ENCODE measurements at regions not wholly inside any gene's neighbourhood (a gene's known extent, or its start where the extent isn't known, plus 50 kb on each side); places are given as distances from the start of the nearest gene placed in this dataset.

DNA sequence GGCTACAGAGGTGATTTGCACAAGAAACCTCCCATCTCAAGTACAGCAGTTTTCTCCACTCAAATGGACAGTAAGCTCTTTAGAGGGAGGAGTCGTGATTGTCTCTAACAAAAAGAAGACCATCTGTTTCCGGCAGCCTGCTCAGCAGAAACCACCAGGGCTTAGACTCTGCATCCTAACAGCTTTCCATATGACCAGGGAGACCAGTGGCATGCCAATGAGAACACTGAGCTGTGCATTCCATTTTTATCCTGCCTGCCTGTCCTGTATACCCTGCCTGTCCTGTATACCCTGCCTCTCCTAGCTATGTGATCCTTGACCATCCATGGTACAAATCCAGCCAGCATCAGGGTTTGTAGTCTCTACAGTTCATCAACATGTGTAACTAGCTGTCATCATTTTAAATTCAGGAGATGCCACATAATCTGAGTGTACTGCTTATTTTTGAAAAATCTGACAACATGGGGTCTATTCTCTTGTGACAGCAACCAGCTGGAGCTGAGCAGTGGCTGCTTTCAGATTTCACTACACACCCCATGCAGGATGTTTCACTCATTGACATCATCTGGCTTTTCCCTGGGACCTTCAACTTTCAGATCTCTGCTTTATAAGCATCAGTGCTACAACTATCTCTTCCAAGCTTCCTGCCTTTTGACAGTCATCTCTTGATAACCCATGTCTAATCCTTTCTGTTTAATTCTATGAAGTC, 50.5 kb upstream of the POU2AF2 start:
- no peak for DNase-seq (ENCODE audit: low read depth)

DNA sequence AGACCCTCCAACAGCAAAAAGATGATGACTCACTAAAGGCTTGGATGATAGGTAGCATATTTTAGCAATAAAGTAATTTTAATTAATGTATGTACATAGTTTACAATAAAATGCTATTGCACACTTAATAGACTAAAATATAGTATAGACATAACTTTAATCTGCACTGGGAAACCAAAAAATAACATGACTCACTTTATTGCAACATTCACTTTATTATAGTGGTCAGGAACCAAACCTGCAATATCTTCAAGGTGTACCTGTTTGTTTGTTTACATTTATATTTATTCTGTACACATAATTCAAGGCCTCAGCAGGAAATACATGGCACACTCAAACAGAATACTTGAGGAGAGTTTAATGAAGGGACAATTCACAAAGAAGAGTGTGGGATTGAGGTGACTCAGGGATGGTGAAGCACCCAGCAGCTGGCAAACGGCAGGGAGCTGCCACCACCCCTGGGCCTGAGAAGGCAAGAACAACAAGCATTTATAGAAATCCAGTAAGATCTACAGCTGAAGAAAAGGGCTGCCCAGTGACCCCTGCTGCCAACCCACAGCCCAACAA, 51.5 kb upstream of the POU2AF2 start:
- no peak for DNase-seq (ENCODE audit: low read depth)

DNA sequence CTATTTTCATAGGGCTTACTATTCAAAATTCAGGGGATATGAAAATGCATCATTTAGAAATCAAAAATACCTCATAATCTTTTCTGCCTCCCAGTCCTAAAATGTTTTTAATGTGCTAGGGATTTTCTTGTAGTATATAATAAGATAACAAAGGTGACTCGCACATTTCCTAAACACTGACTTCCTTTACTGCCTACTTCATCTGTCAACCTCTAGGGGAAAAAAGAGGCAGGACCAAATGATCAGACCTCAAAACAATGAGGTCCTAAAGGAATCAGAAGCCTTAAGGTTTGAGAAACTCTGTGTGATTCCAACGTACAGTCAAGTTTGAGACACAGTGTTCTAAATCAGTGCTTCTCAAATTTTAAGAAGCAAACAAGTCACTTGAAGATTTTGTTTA, 56.1 kb upstream of the POU2AF2 start:
- no peak for DNase-seq (ENCODE audit: low read depth)

DNA sequence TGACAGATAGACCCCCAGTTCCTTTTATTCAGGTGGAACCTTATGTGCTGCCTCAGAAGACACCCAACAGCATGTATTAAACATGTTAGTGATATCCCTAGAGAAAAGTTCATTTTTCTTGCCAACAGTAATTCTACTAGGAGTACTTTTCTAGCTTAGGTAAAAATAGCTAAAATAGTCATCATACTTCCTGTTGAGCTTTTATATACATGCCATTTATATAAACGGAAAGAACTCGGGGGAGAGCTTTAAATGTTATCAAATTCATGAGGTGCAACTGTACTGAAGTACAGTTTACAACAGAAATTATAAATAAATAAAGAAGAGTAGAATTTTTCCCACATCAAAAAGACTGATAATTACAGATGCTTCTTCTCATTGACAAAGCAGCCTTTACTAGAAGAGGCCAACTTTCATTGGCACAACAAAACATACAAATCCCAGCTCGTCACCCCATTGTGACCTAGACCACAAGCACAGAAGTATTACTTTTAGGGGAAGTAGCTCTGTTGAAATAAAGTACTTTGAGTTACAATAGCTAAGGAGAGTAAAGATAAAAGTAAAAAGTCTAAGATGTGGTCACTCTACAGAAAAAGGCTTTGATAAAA, 59.1 kb upstream of the POU2AF2 start:
- no peak for DNase-seq (ENCODE audit: low read depth)

DNA sequence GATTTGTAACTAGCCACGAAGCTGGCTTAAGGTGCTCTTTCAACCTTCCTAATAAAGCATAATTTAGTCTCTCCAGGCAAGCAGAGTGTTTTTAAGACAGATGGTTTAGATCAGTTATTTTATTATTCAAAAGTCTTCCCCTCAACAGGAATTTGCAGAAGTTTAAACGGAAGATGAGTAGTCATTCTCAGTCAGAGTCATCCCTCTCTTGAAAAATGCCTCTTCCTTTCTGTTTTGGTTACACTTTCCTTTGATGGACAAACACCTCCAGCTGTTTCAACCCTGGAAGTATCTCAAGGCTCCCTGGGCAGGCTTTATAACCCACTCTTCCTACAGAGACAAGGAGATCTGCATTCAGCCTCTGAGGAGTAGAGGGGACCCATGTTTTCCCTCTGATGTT, 60.3 kb upstream of the POU2AF2 start:
- no peak for DNase-seq (ENCODE audit: low read depth)

DNA sequence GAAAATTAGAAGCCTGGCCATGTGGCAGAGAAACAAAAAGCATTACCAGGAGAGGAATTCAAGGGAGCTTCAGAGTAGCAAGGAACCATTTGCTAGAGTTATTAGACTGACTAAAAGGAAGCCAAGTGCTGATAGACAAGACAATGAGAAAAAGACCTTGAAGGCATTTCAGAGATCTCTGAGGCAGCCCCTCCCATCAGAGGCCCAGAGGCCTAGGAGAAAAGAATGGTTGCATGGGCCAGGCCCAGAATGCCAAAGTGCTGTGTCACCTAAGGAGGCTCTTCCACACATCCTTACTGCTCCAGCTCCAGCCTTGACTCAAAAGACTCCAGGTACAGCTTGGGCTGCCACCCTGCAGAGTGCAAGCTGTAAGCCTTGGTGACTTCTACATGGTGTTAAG, 61.8 kb upstream of the POU2AF2 start:
- DNase-seq (ENCODE audit: low read depth), result no peak

DNA sequence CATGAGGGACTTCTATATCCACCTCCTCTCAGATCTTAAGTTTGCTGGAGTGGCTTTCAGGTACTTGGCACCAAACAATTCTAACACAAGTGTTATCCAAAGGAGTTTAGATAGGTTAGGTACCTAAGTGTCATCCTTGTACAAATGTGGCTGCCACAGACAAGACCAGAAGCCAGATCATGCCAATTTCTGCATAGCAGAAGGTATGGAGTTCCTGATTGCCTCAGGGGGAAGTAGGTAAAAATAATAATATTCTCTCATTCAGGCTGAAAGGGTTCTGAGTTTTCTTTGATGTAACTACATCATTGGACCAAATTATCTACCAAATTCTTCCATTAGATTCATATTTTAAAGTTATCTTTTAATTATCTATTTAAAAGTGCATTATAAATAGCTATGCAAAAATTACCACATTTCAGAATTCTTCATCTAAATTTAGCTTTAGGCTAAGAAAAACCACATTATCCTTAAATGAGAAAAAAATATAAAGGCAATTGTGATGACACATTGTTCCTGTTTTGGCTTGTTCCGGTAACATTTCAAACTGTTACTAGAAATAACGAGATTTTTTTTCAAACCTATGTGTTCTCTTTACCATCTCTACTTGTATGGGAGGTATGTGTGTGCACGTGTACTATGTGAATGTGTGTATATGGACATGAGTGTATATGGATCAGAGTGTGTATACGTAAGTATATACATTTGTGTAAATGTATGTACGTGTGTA, 66.2 kb upstream of the POU2AF2 start:
- DNase-seq (ENCODE audit: low read depth), result no peak

DNA sequence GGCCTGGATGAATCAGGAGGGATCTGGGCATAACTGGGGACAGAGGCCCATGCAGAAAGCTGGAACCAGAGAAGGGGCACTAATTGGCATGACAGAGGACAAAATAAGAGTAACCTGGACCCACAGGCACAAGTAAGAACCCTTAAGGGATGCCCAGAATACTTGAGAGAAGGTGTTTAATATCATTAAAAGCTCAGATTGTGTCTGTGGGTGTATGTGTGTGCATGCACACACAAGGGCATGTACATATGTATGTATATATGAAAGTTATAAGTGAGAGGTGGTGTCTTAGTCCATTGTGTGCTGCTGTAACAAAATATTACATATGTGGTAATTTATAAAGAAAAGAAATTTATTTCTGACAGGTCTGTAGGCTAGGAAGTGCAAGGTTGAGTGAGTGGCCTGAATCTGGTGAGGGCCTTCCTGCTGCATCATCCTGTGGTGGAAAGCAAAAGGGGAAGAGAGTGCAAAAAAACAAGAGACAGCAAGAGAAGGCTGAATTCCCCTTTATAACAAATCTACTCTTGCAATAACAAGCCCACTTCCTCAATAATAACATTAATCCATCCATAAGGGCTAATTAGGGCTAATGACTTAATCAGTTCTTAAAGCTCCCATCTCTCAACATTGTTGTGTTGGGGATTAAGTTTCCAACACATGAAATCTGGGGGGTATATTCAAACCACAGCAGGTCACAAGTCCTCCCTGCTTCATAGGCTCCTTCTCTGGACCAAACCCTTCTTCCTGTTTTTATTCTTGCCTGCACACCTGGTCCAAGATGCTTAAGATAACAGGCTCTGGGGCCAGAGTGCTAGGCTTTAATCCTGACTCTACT, 68.3 kb upstream of the POU2AF2 start:
- no peak for DNase-seq (ENCODE audit: low read depth)

DNA sequence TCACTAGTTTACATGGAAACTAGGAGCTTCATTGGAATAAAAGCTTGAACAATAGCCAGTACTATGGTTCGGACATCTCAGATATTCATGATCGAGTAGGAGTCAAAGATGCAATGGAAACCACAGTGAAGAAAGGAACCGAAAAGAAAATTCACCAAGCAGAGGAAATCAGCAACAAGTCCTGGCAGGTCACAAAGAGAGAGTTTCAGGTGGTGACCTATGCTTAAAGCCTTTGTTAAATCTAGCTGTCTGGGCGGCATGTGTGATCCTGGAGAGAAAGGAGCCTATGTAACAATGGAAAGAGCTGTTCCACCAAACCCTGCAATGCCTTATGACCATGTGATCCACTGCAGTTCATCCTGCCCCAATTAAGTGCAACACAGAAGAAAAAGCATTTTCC, 68.9 kb upstream of the POU2AF2 start:
- DNase-seq (ENCODE audit: low read depth), result no peak

DNA sequence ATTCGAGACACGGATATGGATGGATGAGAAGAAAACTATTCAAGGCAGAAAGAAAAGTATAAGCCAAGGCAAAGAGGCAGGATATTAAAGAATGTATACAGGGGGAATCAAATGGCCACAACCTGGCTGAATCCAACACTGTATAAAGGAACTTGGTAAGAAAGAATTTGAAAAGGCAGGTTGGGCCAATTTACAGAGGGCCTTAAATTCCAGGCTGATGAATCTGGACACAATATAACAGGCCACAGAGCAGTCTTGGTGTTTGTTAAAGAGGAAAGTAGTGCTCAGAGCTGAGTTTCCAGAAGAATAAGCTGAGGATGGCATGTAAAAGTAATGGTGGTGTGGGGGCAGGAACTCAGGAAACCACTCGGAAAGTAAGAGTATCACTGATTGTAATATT, 72.3 kb upstream of the POU2AF2 start:
- no peak for DNase-seq (ENCODE audit: low read depth)

DNA sequence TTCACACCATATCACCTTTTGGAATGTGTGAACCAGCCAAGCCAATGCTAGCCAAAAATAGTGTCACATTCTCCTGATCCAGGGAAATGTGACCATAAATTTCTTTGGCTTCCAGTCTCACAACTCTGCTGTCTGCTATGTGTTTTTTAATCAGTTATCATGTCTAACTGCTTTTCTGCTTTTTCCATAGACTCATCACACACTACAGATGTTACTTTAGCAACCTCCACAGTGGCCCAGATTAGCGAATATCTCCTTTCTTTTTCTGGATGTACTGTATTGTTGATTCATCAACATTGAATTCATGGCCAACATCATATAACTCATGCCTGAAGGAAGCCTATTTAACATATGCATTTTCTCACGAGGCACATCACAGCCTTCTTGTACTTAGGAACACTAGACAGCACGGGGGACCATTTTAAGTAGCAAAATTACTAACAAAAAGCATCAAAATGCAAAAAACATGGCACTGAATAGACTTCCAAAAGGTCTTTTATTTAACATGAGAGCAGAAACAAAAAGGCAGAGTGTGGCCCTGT, 73.1 kb upstream of the POU2AF2 start:
- no peak for DNase-seq (ENCODE audit: low read depth)

DNA sequence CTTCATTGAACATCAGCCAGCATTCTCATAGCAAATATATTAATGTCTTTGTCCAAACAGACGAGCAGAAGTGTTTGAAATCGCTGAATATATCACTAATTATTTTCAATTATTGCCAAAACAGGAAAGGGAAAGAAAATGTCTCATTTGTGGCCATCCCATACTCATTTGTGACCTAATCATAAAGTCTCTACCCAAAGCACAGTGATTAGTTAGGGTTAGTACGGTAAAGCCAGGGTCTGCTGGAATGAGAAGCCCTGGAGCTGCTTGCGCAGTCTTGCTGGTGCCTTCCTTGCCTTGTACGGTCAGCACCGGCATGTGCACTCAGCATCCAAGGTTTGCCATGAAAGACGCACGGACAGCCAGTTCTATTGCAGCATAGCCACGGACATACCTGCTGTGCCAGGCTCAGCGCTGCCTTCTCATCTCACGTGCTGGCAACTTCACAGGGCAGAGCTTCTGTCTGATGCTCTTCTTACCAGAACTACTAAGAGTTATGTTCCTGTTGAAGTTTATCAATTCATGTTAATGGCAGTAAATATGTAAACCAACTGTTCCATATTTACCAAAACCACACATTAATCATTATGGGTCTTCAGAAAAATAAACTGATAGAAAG, 74.7 kb upstream of the POU2AF2 start:
- no peak for DNase-seq (ENCODE audit: low read depth)

DNA sequence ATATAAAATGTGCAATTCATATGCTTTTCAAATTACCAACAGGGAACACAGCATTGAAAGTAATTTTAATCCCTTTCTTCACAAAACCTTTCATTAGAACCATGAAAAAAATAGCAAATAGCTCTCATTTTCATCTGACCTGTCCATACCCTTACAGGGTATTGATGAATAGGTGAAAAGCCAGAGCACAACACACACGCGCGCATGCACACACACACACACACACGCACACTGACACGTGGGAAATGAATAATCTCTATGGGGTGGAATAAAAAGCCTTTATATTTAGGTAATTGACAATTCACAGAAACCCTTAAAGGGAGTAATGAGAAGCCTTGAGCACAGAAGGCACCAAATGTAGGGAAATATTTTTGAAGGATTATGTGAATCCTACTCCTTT, 76.2 kb upstream of the POU2AF2 start:
- no peak for DNase-seq (ENCODE audit: low read depth)

DNA sequence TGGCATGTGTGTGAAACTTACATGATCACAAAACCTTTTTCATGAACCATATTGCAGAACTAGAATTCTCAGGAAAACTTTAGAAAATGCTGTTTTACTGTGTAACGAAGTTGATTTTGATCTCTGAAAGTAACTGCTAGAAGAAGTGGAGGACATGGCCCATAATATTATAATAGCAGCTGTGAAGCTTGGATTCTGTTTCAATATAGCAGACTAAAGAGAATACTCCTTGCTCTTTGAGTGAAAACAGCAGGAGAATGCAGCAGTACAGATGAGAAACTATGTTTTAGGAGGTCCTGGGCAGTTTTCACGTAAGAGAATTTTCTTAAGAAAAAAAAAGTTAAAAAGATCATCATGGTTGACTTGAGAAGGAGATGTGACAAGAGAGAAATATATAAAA, 76.7 kb upstream of the POU2AF2 start:
- DNase-seq (ENCODE audit: low read depth), result no peak

DNA sequence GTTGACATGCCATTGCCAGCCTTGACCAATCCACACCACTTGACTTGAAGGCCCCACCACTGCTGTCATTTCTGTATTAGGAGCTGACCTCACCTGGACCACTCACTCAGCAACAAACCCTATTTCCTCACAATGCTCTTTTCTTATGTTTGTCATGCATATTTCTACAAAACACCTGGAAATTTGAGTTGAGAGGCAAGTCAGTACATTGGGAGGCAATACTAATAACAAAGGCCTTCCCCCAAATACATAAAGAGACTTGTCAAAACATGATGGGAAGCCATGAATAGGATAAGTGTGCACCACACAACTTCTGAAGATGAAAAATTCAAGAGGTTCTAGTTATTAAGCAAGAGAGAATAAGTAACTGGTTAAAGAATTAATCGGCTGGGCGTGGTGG, 77.9 kb upstream of the POU2AF2 start:
- DNase-seq (ENCODE audit: low read depth), result no peak

DNA sequence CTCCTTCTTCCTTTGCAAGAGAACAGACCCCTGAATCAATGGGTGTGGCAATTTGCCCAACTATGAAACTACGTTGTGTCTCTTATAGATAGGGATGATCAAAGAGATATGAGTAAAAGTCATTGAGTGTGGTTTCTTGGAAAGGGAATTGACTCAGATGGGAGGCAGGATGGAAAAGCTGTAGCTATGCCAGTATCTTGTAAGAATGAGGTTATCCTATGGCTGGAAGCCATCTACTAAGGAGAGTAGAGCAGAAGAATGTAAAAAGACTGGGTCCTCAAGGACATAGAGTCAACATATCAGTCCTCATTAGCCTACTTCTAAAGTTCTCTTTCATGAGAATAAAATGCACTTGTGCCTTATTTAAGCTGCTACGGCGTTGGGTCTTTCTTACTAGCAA, 78.9 kb upstream of the POU2AF2 start:
- DNase-seq (ENCODE audit: low read depth), result no peak

DNA sequence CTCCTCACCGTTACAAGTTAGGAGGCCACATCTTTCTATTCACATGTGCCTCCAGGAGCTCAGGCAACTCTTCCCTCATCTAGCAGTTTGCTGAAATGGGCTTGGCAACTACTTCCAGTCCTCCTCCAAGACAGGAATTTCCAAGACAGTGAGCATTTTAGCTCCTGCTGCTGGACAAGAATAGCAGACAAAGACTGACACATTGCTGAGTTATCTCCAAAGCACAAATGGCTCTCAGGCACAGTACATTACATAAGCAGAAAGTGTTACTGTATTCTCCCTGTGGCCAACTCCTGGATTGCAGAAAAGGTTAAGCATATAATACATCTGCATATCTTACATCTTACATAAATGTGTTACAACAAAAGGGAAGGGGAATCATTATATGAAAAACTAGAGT, 83.2 kb upstream of the POU2AF2 start:
- DNase-seq (ENCODE audit: low read depth), result no peak

DNA sequence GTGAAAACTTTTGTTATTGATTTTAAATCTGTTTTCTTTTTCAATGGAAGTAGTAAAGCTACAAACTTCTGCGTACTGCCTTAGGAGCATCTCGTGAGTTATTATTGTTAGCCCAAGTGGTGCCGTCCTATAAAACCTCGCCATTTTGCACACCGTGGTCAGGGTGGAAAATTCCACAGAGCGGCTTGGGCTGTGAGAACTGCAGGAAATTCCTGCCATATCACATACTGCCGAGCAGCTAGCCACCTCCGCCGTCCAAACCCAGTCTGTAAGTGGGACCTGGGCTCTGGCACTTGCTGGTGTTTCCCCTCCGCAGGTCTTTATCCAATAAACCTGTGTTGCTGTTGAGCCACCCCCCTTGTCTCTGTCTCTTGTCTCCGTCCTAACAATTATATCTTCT, 88.0 kb upstream of the POU2AF2 start:
- no peak for DNase-seq (ENCODE audit: low read depth)

DNA sequence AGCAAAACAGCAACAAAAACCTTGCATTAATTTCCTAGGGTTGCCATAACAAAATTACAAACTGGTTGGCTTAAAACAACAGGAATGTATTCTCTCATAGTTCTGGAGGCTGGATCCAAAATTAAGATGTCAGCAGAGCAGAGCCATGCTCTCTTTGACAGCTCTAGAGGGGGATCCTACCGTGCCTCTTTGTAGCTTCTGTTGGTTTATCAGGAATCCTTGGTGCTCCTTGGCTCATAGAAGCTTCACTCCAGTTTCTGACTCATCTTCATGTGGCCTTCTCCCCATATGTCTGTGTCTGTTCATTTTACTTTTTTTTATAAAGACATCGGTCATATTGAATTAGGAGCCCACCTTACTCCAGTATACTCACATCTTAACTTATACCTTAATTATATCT, 90.5 kb upstream of the POU2AF2 start:
- no peak for DNase-seq (ENCODE audit: low read depth)

DNA sequence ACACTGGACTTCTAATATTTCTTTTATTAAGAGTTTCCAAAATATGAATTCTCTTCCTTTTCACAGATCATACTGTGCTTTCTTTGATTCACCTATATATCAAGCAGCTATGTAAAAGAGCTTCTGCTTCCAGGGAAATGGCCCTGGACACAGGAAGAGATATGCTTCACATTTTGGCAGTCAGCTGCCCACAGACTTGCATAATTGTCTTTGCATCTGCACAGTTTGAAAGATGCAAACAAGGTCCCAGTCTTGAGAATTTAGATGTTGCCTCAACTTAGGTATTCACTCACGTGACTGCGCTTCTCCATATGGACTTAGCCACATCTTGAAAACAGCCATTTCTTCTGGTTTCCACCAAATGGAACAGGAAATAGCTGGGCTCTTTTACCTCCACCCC, 92.3 kb upstream of the POU2AF2 start:
- DNase-seq (ENCODE audit: low read depth), result no peak

DNA sequence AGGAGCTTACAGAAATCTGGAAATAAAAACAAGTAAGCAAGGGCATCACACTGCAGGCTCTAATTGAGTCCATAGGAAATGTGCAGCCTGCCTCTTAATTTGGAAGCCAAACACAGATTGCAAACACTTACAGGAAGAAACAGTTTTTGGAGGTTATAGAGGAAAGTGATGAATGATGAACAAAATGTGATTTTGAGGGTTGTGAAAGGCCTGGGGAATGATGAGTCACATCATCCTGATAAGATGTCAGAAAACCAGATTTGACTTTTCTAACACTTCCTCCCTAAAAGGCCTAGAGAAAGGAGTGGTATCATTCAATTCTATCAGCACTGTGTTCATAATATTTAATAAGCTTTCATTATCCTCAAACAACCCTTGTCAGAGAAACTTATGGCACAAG, 96.6 kb upstream of the POU2AF2 start:
- no peak for DNase-seq (ENCODE audit: low read depth)

DNA sequence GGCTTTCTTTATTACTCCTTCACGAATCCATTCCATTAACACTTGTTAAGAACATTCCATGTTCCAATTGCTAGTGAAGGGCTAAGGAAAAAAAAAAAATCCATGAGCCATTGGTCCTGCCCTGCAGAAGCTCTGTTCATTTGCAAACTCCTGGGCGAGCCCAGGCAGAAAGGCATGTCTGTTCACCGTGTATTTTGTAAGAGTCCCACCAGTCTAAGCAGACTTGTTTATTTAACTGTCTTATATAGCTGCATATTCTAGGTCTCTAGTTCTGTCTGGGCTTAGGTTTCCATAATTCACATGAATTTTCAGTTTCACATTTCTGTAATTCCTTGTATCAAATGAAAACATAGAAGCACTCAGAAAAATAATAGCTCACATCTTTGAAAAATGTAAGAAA, 97.4 kb upstream of the POU2AF2 start:
- no peak for DNase-seq (ENCODE audit: low read depth)

Measured in non-pigmented ciliary epithelial cell (primary cell).